ENCODE measurements at regions not wholly inside any gene's neighbourhood (a gene's known extent, or its start where the extent isn't known, plus 50 kb on each side); places are given as distances from the start of the nearest gene placed in this dataset.

GRCh38 chr13:91144054-91144453 is 203.4 kb upstream of the MIR17HG start:
- no peak for FAIRE-seq
- Histone ChIP-seq H3K27ac (no peak overlapping the region), H3K4me2 (no peak overlapping the region), H3K4me1 (no peaks in the 10 kb centered on the region), H3K4me3 (no peak overlapping the region), H3K9me3 (no peaks in the 10 kb centered on the region)
- ChIA-PET POLR2A (no interaction called here), CTCF (interaction anchor here (1.4 kb wide), 1 partner anchor 9 kb away, joined by 7 read pairs; no protein-coding TSS in a partner anchor)
- WGBS (ENCODE audit: missing lambda C conversion rate): 44% methylated on average over 1 of the region's 2 CpGs
- no peak for TF ChIP-seq CBX8 (IDR thresholded peaks at IDR 0.05)
- no peak for TF ChIP-seq ELK1 (IDR thresholded peaks at IDR 0.05; ENCODE audit: low read depth, low read length)
- DNase-seq (ENCODE audit: low read depth in 1 of 2, low spot score in 1 of 2): no peak
- ATAC-seq: no peak

GRCh38 chr13:91144486-91144885 is 203.0 kb upstream of the MIR17HG start:
- Histone ChIP-seq H3K27ac (no peak overlapping the region), H3K4me2 (no peak overlapping the region), H3K9me3 (no peaks in the 10 kb centered on the region), H3K4me3 (no peak overlapping the region), H3K4me1 (no peaks in the 10 kb centered on the region)
- POLR2A ChIA-PET: no interaction called here
- FAIRE-seq (no peak), DNase-seq (ENCODE audit: low read depth in 1 of 2, low spot score in 1 of 2) (no peak), ATAC-seq (no peak)
- WGBS (ENCODE audit: missing lambda C conversion rate): 41% methylated on average over 2 of the region's 2 CpGs
- TF ChIP-seq POLR2AphosphoS2 (conservative IDR thresholded peaks at IDR 0.05; ENCODE audit: low read length): no peak
- no peak for TF ChIP-seq JUNB (IDR thresholded peaks at IDR 0.05)
- no peak for TF ChIP-seq ATOH8 (CRISPR knock-in tag; IDR thresholded peaks at IDR 0.05; ENCODE audit: low read depth)
- no peak for TF ChIP-seq EHMT2 (IDR thresholded peaks at IDR 0.05; ENCODE audit: low read depth)
- TF ChIP-seq FOSB (CRISPR knock-in tag; IDR thresholded peaks at IDR 0.05): no peak
- no peak for TF ChIP-seq HDAC2 (IDR thresholded peaks at IDR 0.05)
- no peak for TF ChIP-seq CHD4 (IDR thresholded peaks at IDR 0.05; ENCODE audit: borderline replicate concordance)
- no peak for TF ChIP-seq TP53 (CRISPR knock-in tag; IDR thresholded peaks at IDR 0.05)
- no peak for TF ChIP-seq HEYL (CRISPR knock-in tag; IDR thresholded peaks at IDR 0.05)
- no peak for TF ChIP-seq KDM1A (IDR thresholded peaks at IDR 0.05; ENCODE audit: low read depth)
- no peak for TF ChIP-seq ESRRA (IDR thresholded peaks at IDR 0.05; ENCODE audit: borderline replicate concordance, low read length)
- CTCF ChIA-PET: interaction anchor here (1.4 kb wide), 1 partner anchor 10 kb away, joined by 7 read pairs; no protein-coding TSS in a partner anchor

DNA sequence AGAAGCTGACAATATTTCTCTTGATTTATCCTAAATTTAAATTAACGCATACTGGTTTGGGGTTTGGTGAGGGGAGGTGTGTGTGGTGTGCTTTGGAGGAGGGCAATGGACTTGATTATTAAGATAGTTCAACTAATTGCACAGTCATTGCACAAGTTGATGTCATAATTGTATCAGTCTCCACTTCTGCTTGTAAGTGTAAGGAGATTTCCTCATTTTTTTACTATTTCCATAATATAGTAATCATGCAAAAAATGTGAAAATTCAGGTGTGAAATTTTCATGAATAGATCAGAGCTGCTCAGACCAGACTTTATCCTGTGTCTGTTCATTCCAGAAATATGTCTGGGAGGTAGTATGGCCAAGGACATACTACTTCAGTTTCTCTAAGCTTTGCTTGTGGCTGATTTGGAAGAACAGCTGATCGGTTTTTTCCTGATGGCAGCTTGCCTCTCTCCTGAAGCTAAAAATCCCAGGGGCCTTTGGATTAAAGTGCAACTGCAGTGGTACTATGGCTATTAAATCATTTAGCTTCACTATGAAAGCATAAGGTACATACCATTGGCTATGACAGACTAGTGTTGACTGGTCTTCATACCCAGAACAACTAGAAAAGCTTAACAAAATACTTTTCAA is 201.8 kb upstream of the MIR17HG start:
- POLR2A ChIA-PET: no interaction called here
- Histone ChIP-seq H3K9me3 (no peaks in the 10 kb centered on the region), H3K27ac (no peak overlapping the region), H3K4me1 (no peaks in the 10 kb centered on the region), H3K4me2 (no peak overlapping the region), H3K4me3 (no peak overlapping the region)
- CTCF ChIA-PET: no interaction called here
- TF ChIP-seq SREBF2 (IDR thresholded peaks at IDR 0.05) (no peak), MAFK (IDR thresholded peaks at IDR 0.05; ENCODE audit: partially characterized antibody) (no peak), REST (IDR thresholded peaks at IDR 0.05) (no peak), HOXB5 (CRISPR knock-in tag; IDR thresholded peaks at IDR 0.05) (no peak), NFE2L2 (conservative IDR thresholded peaks at IDR 0.05; ENCODE audit: low read length) (peak; percentile 38; the same call in 1 of the 2 replicates), JUNB (IDR thresholded peaks at IDR 0.05) (no peak)
- ATAC-seq (no peak), FAIRE-seq (no peak), DNase-seq (ENCODE audit: low read depth in 1 of 2, low spot score in 1 of 2) (no peak)
- WGBS (ENCODE audit: missing lambda C conversion rate): 72% methylated on average over 2 of the region's 2 CpGs
